AG08395 (cell line): ENCODE measurements at regions not wholly inside any gene's neighbourhood (a gene's known extent, or its start where the extent isn't known, plus 50 kb on each side); places are given as distances from the start of the nearest gene placed in this dataset.
"Not testable (repeated sequence)": the region's sequence is repeated elsewhere in the genome, so short reads cannot be mapped to it uniquely, and the experiment has no call there.

Source experiments
- DNase-seq: peaks from one replicate; pipeline ENCODE4 v3.0.0; 2012; ENCODE audit warnings: mixed read lengths, low spot score

DNA sequence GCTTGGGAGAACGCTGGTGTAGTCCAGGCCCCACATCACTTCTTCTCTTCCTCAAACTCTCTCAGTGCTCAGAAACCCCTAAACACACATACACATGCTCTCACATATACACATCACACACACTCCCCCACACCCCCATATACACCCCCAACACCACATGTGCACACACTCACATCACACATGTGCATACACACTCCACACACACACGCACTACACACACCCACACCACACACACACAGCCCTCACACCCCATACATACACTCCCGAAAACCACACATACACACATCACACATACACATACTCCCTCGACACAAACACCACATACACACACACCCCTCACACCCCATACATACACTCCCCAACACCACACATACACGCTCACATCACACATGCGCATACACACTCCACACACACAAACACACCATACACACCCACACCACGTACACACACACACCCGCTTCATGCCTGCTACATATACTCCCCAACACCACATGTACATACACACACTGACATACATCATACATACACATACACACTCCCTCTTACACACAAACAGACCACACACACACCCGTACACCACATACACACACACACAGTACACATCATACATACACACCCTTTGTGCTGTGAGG, 110.3 kb upstream of the TMEM170B start:
- no peak for DNase-seq

GRCh38 chr6:11426571-11426970, 111.0 kb upstream of the TMEM170B start:
- DNase-seq = no peak

- DNase-seq = no peak
Observed at GRCh38 chr6:11425876-11426275, 111.7 kb upstream of the TMEM170B start.

DNA sequence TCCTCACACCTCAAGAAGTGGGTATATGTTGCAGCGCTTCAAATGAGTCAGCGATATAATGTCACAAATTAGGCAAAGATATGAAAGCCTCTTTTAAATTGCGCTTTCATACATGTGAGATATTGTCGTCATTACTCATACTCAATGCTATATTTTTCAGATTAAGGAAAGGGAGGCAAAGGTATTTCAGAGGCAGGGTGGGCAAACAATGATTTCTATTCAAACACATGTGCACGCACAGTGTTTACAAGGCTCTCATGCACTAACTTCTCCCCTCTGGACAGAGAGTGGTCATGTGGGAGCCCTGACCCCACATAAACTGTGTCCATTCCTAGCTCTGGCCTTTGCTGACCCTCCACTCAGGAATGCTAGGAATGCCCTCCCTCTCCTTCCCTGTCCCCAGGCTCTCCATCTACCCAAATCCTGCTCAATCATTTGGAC, 112.1 kb upstream of the TMEM170B start:
- DNase-seq = no peak

DNA sequence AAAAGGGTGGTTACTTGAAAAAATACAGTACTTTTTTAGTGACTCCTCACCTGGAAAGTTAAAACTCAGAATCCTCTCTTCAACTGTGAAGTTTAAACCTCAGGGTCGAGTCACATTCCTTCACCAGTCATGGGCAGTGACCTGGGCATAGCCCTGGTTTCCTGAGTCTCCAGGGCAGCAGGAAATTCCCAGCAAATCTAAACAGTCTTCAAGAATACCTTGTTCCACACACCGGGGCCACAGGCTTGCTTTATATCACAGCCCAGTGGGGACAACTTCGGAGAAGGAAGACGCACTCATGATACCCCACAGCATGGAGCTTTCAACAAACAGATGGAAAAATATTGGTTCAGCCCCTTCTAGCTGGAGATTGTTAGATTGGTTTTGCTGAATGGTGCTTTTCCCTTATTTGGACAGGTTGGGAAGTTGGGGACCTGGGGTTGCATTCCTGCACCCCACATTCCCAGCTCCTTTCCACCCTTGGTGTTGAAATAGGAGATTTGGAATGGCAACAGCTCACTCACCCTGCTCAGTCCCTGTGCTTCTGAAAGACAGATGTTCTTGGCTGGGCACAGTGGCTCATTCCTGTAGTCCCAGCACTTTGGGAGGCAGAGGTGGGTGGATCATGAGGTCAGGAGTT, 113.0 kb upstream of the TMEM170B start:
- DNase-seq = no peak

- no peak for DNase-seq
Observed at GRCh38 chr6:11423667-11424066, 113.9 kb upstream of the TMEM170B start.

DNA sequence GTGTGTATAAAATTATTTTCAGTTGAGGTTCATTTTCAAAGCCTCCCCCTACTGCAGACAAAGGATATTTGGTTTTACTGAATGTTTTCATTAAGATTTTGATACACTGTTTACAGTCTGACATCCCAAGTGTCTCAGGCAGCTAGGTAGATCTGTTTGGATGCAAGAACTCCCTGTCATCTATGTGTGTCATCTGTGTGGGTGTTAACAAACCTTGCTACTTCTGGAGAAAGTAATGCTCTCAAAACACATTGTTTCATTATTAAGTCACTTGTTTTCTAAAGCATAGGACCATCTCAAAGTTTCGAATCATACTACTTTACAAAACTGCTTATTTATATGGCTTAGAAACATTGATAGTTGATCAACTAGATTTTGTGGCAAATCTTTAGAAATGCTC, 114.5 kb upstream of the TMEM170B start:
- DNase-seq = no peak

DNA sequence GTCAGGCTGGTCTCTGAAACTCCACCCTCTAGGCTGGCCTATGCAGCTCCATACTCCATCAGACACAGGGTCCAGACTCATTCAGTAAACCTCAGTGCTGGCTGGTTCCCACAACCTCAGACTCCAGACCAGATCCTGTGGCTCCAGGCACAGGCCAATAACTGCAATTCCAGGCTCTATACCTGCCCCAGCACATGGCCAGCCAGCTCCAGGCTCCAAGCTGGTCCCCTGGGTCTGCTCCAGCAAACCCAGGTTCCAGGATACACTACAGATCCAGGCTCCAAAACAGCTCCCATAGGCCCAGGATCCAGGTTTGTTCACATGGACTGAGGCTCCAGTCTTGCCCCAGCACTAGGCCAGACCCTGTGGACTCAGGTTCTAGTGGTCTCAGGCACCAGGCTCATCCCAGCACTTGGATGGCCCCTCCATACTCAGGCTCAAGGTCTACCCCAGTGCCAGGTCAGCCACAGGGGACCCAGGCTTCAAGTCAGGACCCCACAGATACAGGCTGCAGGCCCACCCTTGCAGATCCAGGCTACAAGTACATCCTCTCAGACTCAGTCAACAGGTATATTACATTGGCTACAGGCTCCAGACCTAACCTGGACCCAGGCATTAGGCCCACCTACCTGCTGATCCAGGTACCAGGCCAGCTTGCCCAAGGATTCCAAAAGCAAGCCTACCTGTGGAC, 117.6 kb upstream of the TMEM170B start:
- DNase-seq = no peak

GRCh38 chr6:11418290-11418905, 119.2 kb upstream of the TMEM170B start:
- DNase-seq = no peak

GRCh38 chr6:11416936-11417576, 120.5 kb upstream of the TMEM170B start:
- DNase-seq = no peak

DNA sequence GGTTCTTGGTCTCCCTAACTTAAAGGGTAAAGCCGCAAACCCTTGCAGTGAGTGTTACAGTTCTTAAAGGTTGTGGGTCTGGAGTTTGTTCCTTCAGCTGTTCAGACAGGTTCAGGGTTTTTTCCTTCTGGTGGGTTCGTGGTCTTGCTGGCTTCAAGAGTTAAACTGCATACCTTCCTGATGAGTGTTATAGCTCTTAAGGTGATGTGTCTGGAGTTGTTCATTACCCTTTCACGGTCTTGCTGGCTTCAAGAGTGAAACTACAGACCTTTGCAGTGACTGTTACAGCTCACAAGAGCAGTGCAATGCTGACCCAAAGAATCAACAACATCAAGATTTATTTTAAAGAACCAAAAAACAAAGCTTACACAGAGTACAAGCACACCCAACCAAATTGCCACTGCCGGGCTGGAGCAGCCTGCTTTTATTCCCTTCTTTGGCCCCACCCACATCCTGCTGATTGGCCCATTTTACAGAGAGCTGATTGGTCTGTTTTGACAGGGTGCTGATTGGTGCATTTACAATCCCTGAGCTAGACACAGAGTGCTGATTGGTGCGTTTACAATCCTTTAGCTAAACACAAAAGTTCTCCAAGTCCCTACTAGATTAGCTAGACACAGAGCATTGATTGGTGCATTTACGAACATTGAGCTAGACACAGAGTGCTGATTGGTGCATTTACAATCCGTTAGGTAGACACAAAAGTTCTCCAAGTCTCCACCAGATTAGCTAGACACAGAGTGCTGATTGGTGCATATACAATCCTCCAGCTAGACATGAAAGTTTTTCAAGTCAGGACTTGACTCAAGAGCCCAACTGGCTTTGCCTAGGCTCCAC, 121.2 kb upstream of the TMEM170B start:
- DNase-seq = not testable (repeated sequence)

DNA sequence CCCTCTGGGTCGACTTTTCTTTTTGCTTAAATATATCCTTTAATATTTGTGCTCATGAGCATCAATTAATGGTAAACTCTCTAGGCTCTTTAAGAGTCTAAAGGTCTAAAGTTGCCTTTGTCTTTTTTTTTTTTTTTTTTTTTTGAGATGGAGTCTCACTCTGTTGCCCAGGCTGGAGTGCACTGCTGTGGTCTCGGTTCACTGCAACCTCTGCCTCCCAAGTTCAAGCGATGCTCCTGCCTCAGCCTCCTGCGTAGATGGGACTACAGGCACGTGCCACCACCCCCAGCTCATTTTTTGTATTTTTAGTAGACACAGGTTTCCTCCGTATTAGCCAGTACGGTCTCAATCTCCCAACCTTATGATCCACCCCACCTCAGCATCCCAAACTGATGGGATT, 122.0 kb upstream of the TMEM170B start:
- DNase-seq = no peak

DNA sequence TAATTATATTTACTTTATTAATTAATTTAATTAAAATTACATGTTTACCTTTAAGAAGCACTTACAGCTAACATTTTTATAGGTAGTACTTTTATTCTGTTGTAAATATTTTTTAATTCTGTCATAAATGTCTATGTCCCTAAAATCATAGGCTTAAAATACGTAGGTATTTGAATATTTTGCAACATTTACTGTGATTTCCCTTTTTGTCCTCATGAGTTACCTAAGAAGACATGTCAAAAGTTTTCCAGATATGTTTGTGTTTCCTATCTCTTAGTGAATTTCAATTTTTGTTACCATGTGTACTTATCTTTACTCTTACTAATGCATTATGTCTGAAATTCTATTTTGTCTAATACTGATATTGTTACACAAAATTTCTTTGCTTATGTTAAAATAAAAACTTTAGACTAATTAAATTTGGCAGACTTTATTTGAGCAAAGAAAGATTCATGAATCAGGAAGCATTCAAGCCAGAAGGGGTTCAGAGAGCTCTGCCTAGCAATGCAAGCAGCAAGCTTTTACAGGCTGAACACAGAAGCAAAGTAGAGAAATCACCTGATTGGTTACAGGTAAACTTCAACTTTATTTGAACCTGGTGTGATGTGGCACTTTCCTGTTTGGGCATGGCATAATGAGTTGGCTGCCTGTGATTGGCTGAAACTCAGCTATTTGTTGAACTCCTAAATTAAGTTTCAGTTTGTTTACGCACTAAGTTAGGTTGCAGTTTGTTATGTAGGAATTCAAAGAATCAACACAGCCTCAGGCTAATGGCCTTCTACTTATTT, 123.2 kb upstream of the TMEM170B start:
- no peak for DNase-seq

DNA sequence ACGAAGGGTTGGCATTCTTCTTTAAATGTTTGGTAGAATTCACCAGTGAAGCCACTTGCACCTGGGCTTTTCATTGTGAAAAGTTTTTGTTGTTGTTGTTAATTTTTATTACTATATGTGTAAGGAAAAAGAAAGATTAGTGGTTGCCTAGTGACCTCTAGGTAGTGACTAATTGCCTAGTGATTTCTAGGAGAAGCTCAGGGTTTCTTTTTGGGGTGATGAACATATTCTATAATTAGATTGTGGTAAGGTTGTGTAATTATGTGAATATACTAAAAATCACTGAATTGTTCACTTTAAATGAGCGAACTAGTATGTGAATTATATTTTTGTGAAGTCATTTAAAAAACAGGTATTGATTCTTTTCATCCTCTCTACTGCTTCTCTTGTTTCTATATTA, 123.8 kb upstream of the TMEM170B start:
- peak; percentile 47 for DNase-seq

DNA sequence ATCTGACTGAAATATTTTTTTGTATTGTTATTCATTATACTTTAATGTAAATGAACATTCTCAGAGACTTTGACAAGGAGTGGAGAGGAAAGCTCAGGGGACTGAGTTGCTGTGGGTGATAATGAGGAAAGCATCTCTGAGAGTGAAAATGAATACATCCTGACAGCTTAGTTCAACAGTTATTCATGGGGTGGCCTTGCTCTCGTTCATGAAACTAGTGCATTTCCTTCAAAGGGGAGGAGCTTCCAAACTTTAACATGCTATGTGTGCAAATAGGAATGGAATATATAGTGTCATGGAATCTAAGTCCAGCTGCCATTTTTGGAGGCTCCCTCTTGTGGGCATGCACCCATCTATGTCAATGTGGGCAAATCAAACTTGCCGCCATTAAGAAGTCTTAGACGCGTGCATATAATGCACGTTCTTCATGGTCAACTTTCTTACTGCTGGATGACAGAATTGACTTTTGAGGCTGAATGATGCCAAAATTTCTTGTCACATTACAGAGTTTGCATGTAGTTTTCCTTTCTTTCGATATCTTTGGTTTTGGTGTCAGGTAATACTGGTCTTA, 124.3 kb upstream of the TMEM170B start:
- no peak for DNase-seq

GRCh38 chr6:11412616-11413015, 124.9 kb upstream of the TMEM170B start:
- DNase-seq = no peak

GRCh38 chr6:11412011-11412424, 125.5 kb upstream of the TMEM170B start:
- peak; percentile 57 for DNase-seq

GRCh38 chr6:11411593-11411992, 126.0 kb upstream of the TMEM170B start:
- no peak for DNase-seq

DNA sequence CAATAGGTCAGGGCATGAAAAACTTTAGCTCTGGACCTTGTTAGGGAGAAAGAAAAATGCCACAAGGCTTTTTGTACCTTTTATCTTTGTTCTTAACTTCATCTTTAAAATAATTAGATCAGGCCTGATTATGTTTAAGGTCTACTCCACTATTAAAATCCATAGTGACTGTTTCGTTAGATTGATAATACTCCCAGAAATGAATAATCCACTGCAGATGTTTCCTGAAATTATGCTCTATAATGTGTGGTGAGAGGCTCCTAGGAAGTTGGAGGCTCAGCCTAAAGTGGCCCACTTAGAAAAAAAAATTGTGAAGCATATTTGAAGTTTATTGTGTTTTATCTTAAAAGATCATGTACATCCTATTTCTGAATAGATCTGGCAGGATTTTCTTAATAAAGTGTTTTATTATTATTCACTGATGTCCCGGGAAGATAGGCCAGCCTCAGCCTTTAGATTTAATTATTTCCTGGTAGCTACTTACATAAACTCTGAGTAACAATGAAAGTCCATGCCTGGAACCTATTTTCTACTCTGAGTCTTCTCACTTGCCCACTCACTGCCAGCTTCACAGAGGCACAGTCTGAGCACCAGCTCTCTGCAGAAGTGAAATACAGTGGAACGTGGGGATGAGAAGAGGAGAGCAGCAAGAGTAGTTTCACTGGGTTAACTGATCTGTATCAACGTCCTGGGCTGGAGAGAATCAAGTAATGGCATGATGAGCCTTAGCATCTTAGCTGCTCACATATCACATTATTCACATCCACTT, 126.8 kb upstream of the TMEM170B start:
- no peak for DNase-seq

DNA sequence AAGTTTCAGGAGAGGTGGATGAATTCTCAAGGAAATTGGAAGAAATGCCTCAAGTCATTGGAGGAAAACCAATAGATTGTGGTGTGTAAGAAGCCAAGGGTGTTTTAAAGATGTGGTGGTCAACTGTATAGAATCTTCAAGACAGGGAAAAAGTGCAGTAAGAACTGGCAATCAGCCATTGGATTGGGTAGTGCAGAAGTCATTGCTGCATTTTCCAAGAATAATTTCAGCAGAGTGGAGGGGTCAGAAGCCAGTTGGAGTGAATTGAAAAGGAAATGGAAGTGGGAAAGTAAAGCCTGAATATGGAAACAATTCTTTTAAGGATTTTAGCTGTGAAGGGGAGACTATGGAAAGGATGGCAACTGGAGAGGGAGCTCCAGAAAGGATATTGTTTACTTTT, 128.2 kb upstream of the TMEM170B start:
- DNase-seq = no peak
